ENCODE measurements at regions not wholly inside any gene's neighbourhood (a gene's known extent, or its start where the extent isn't known, plus 50 kb on each side); places are given as distances from the start of the nearest gene placed in this dataset.

DNA sequence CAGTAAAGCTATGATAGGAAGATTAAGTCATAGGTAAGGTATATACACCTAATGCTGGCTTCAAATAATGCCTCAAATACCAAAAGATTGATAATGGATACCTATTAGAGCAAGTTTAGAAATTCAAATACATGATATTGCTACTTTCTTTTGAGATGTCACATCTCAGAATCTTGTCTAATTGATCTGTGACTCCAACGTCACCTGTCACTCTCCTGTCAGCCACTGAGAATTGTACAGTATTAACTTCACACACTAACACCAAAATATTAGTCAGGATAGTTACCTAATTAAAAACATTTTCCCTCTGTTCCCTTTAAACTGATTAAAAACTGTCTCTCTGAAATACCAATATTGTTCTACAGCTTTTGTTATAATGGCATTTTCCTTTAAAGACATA lies 575.5 kb upstream of the ID4 start:
- Histone ChIP-seq H3K27me3 (ENCODE audit: control insufficient read depth in 2 of 2, insufficient read depth in 2 of 2, low read length in 2 of 2) (no peaks in the 10 kb centered on the region), H3K79me2 (ENCODE audit: control insufficient read depth, insufficient read depth, low read length) (no peaks in the 10 kb centered on the region), H3K9me1 (replicated peaks; ENCODE audit: control insufficient read depth, extremely low read depth, insufficient read depth, low read length) (no peaks in the 10 kb centered on the region), H3K9me3 (replicated peaks; ENCODE audit: control insufficient read depth, insufficient read depth, low read length) (no peaks in the 10 kb centered on the region), H3K4me1 (ENCODE audit: control insufficient read depth, extremely low read depth, insufficient read depth, low read length) (no peaks in the 10 kb centered on the region), H3K27ac (ENCODE audit: insufficient read depth, low read depth, low read length) (no peak overlapping the region), H3K36me3 (ENCODE audit: control insufficient read depth in 2 of 2, extremely low read depth in 1 of 2, insufficient read depth in 2 of 2, low read length in 2 of 2) (no peaks in the 10 kb centered on the region), H3K9ac (replicated peaks; ENCODE audit: extremely low read depth, insufficient read depth, low read length) (no peak overlapping the region), H3K4me2 (ENCODE audit: insufficient read depth, low read length) (no peak overlapping the region), H2AFZ (ENCODE audit: low read depth, low read length) (no peak overlapping the region), H4K20me1 (replicated peaks; ENCODE audit: control insufficient read depth, extremely low read depth, insufficient read depth, low read length) (no peaks in the 10 kb centered on the region), H3K4me3 (replicated peaks in 1 of 3; ENCODE audit: insufficient read depth in 1 of 3, low read depth in 1 of 3, low read length in 3 of 3) (no peak overlapping the region)
- dilution Hi-C loops (cut with MboI; ENCODE audit: extremely low pct_ligation_motif_present, low sequenced_read_pairs), result no loop called here
- ChIA-PET CTCF (no interaction called here), POLR2A (no interaction called here)
- intact Hi-C loops (cut with micrococcal nuclease), result no loop called here
- TF ChIP-seq MYC (IDR thresholded peaks at IDR 0.05; ENCODE audit: low read depth, low read length) (no peak), POLR2A (IDR thresholded peaks at IDR 0.05; ENCODE audit: low read depth, low read length) (no peak), EZH2 (IDR thresholded peaks at IDR 0.05; ENCODE audit: borderline replicate concordance, low read depth, low read length, severe bottlenecking) (no peak), JUN (IDR thresholded peaks at IDR 0.05; ENCODE audit: borderline replicate concordance, insufficient read depth, insufficient read length, low read depth) (no peak), POLR2AphosphoS5 (IDR thresholded peaks at IDR 0.05; ENCODE audit: insufficient read depth, low read depth, low read length) (no peak), FOS (IDR thresholded peaks at IDR 0.05; ENCODE audit: borderline replicate concordance, insufficient read depth, low read length) (no peak)
- TF ChIP-seq, protein P1, sequence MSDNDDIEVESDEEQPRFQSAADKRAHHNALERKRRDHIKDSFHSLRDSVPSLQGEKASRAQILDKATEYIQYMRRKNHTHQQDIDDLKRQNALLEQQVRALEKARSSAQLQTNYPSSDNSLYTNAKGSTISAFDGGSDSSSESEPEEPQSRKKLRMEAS (IDR thresholded peaks at IDR 0.05; ENCODE audit: insufficient read depth, insufficient read length), result no peak
- TF ChIP-seq, protein P2, sequence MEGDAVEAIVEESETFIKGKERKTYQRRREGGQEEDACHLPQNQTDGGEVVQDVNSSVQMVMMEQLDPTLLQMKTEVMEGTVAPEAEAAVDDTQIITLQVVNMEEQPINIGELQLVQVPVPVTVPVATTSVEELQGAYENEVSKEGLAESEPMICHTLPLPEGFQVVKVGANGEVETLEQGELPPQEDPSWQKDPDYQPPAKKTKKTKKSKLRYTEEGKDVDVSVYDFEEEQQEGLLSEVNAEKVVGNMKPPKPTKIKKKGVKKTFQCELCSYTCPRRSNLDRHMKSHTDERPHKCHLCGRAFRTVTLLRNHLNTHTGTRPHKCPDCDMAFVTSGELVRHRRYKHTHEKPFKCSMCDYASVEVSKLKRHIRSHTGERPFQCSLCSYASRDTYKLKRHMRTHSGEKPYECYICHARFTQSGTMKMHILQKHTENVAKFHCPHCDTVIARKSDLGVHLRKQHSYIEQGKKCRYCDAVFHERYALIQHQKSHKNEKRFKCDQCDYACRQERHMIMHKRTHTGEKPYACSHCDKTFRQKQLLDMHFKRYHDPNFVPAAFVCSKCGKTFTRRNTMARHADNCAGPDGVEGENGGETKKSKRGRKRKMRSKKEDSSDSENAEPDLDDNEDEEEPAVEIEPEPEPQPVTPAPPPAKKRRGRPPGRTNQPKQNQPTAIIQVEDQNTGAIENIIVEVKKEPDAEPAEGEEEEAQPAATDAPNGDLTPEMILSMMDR (IDR thresholded peaks at IDR 0.05; ENCODE audit: extremely low read depth in 1 of 2, insufficient read depth in 1 of 2, low read depth in 1 of 2, low read length in 2 of 2), result no peak
- DNase-seq (ENCODE audit: low read depth, low spot score), result no peak
- no TSS peak for BruUV-seq (replicated peaks)
- FAIRE-seq, result no peak

Measured in endothelial cell of umbilical vein (primary cell).